GM18505 (cell line): ENCODE measurements at regions not wholly inside any gene's neighbourhood (a gene's known extent, or its start where the extent isn't known, plus 50 kb on each side); places are given as distances from the start of the nearest gene placed in this dataset.

Experiments
- ATAC-seq: cut with Tn5 transposase; IDR thresholded peaks from one replicate; pipeline ENCODE4 v1.9.1; 2021; ENCODE audit not compliant: unreplicated experiment
- POLR2A ChIP-seq: IDR thresholded peaks from 4 replicates; pipeline ENCODE4 v1.6.1; 2011; ENCODE audit warnings: borderline replicate concordance; ENCODE audit not compliant: insufficient read depth, insufficient read length; ENCODE audit errors: extremely low read depth

DNA sequence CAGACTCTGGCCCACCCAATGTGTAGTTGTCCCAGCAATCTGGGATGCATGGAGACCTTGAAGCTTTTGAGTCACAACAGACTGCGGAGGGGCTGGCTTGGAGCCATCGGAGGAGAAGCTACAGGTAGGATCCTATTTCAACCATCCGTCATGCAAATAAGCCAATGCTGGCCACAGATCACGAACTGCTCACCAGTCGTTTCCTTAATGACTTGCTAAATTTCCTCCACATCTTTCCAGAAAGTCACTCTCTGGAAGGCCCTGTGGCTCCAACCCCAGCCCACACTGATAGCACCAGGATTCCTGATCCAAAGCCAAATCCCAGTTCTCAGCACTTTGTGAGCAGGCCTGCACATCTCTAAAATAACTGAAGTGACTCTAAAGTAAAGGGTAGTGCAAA, 321.3 kb downstream of the RAB28 start:
- ATAC-seq: no peak
- no peak for TF ChIP-seq POLR2A

DNA sequence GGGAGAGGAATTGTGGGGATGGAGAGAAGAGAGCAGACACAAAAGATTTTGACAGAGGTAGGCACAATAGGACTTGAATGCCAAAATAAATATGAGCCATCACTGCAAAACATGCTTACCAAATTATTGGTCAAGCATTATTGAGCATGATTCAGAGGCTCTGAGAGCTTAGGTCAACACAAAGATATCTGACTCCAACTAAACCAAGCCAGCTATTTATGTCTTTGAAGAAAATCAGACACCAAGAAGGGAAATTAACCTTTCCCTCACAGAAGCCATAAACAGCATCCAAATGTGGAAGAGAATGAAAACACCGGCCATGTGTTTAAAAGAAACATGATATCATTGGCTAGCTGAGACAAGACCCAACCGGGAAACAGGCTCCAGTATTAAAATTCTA, 323.2 kb downstream of the RAB28 start:
- no peak for ATAC-seq
- no peak for TF ChIP-seq POLR2A

GRCh38 chr4:13159041-13159620, 325.0 kb downstream of the RAB28 start:
- no peak for ATAC-seq

GRCh38 chr4:13151194-13151593, 332.9 kb downstream of the RAB28 start:
- ATAC-seq: no peak
- TF ChIP-seq POLR2A: no peak

More at GRCh38 chr4:13159041-13159620, 325.0 kb downstream of the RAB28 start:
- TF ChIP-seq POLR2A: no peak

- no peak for TF ChIP-seq POLR2A
- no peak for ATAC-seq
Observed at GRCh38 chr4:13143222-13144070, 340.7 kb downstream of the RAB28 start.

- TF ChIP-seq POLR2A: no peak
- ATAC-seq: no peak
Observed at GRCh38 chr4:13142726-13143125, 341.4 kb downstream of the RAB28 start.

DNA sequence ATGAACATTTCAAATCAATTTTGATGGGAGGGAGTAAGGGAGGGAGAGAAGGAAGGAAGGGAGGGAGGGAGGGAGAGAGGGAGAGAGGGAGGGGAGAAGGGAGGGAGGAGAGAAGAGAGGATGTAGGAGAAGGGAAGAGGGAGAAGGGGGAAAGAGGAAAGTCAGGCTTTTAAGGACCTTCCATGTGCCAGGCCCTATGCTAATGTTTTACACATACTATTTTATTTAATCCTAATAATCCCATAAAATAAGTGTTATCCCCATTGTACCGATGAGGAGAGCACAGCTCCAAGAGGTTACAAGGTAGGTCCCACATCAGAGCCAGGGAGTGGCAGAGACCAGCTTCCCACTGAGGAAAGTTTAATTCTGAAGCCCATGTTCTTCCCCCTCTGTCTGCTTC, 341.9 kb downstream of the RAB28 start:
- no peak for TF ChIP-seq POLR2A
- ATAC-seq: no peak

DNA sequence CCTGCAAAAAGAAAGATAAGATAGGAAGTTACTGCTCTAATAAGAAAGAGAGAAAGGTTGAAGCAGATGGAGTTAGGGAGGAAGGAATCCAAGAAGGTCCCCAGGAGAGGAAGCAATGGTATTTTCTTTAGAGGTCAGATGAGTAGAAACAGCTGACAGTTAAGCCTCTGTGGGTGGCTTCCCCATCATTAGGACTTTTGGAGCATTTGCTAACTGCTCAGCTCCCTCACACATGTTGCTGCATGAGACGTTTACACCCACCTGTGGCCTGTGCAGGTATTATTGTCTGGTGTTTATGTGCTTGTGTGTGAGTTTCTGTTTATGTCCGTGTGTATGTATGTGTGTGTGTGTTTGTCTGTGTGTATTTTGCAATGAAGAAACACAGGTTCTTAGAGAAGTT, 346.8 kb downstream of the RAB28 start:
- ATAC-seq: no peak
- TF ChIP-seq POLR2A: no peak

DNA sequence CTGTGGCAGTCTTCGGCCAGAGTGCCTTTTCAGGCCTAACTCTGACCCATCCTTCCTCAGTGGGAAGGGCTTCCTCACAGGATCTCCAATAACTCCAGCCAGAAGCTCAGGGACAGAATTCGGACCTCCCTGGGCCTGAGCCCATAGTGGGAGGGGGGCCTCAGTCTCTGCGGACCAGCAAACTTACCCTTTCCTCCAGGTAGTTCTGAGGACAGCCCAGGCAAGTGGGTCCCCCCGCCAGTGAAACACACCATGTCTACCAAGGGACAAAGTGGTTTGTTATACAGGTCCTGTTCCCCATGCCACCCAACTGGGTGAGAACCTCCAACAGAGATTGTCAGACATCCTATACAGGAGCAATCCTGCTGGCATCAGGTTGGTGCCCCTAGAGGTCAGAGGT, 350.4 kb downstream of the RAB28 start:
- TF ChIP-seq POLR2A: no peak
- no peak for ATAC-seq

GRCh38 chr4:13130848-13131247, 353.3 kb downstream of the RAB28 start:
- no peak for TF ChIP-seq POLR2A
- no peak for ATAC-seq

DNA sequence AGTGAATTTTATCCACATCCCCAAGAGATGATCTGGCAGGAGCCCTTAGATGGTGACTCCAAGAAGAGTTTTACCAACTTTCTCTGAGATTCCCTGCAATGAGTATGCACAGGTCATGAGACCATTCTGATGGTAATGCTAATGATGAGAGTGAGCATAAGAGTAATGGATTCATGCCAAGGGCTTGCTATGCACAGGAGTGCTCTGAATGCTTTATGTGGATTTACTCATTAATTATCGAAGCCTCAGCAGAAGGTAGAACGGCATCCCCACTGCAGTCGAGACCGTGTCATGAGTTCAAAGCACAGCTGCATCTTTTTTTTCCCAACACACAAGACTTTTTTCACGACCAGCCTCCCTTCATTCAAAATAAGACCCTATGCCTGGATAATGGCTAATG, 355.0 kb downstream of the RAB28 start:
- no peak for ATAC-seq
- no peak for TF ChIP-seq POLR2A

GRCh38 chr4:13126976-13127910, 356.9 kb downstream of the RAB28 start:
- TF ChIP-seq POLR2A: no peak
- ATAC-seq: no peak

DNA sequence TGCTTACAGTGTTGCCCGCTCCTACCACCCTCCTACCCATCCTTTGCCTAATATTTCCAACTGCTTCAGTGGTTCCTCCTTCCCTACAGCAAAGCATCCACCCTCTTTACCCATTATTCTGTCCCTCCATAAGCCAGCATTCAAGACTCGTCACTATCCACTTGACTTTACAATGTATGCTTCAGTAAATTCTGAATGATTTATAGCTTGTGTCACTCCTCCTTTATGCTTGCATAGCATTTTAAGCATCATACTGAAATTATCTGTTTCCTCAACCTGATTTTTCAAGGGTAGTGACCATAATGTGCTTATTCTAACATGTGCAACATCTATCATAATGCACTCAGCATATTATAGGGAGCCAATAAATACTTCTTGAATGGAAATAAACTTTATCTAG, 365.5 kb downstream of the RAB28 start:
- no peak for TF ChIP-seq POLR2A

DNA sequence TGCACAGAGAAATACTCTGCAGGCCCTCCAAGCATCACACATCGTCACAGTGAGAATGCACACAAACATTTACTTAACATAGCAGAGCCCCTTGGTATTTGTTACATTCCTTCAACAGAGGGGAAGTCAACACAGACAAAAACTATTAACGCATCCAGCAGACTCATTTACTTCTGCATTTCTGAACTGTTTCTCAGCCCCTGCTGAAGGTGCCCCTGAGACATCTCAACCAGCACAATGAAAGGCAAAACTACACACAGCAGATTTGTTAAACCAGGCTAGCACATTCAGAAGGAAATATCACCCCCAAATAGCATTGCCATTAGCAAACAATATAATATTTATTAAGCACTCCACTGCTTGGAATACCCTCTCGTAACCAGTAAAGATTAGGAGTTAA, 367.0 kb downstream of the RAB28 start:
- ATAC-seq: no peak
- no peak for TF ChIP-seq POLR2A

More for the DNA sequence above, 365.5 kb downstream of the RAB28 start:
- no peak for ATAC-seq

DNA sequence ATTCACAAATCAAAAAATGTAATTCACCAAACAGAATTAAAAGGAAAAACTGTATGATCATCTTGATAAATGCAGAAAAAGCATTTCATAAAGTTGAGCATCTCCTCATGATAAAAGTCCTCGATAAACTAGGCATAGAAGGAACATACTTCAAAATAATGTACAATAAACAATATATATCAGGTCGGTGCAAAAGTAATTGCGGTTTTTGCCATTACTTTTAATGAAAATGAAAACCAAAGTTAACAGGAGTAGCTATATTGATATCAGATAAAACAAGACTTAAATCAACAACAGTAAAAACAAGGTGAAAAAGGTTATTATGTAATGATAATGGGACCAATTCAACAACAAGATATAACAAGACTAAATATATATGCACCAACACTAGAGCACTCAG, 372.1 kb downstream of the RAB28 start:
- TF ChIP-seq POLR2A: no peak
- ATAC-seq: no peak
